UCSD-AML1 (cell line): ENCODE measurements at regions not wholly inside any gene's neighbourhood (a gene's known extent, or its start where the extent isn't known, plus 50 kb on each side); places are given as distances from the start of the nearest gene placed in this dataset.
"Not testable (repeated sequence)": the region's sequence is repeated elsewhere in the genome, so short reads cannot be mapped to it uniquely, and the experiment has no call there.

Experiments
- DNase-seq: peaks from one replicate; lab custom pipeline; 2025; ENCODE audit not compliant: unreplicated experiment; lab: John Stamatoyannopoulos, UW

DNA sequence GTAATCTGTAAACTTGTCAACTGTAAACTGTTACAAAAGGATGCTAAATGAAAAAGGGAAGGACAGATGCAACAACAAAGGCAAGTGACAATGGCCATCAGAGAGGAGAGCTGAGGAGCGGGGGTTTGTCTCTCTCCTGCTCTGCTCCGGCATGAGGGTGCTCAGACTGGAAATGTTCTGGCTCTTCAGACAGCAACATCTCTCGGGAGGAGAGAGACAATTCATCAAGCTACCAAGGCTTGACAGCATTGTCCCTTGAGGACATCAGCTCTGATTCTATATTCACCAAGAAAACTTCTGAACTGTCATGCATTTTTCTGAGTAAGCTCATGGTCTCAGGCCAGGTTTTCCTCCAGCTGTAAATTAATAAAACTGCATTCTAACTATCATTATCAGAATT, 408.2 kb downstream of the IGSF11 start:
- no peak for DNase-seq

DNA sequence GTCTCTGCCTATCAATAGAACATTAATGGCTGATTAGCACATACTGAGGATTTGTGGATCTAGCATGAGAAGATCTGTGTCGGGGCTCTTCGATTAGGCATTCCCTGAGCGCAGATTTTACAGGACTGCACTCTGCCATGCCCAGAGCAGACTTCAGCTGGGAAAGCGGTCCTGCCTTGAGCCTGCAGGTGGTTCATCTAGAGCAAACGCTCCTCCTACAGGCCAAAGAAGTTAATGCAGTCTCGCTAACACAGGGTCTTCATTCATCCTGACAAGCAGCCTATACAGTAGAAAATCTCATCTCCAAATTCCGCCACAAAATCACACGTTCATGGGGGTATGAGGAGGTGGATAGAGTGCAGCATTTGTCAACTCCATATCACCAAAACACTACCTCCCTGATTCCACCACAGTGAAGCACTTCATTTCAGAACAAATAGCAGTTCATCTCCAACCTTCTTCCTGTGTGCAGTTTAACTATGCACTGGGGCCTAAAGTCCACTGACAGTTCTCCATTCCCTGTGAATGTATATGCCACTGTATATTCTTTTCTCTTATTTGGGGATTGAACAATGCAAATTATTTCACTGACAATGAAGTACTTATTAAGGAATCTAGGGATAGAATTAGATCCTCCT, 405.8 kb downstream of the IGSF11 start:
- DNase-seq: peak; percentile 38

DNA sequence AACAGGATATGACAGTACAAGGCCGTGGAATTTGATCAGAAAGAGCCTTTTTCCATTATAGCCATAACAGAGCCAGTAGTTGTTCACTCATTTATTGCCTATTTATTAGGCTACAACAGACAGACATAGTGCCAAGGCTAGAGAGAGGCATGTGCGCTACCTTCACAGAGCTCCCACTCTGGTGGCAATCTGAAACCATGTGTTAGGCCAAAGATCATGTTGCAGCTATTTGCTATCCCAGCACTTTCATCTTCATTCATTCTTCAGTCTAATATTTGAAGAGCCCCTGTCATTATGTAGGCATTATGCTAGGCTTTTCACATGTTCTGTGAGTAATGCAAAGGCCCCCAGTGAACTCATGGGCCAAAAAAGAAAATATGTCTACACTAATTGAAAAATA, 404.8 kb downstream of the IGSF11 start:
- DNase-seq: no peak

DNA sequence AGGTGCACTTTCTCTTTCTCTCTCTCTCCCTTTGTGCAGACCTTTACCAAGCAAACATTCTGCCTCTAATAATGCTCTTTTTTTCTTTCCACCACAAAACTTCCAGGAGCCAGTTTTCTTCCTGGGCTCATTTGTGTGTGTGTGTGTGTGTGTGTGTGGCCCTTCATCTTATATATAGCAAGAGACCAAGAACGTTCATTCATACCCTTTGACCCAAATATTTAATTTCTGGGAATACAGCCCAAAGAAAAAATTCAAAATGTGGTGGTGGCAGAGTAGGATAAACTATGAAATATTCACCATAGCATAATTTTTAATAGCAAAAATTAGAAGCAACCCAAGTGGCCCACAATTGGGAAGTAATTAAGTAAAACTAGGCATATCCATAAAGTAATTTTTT, 398.9 kb downstream of the IGSF11 start:
- no peak for DNase-seq

DNA sequence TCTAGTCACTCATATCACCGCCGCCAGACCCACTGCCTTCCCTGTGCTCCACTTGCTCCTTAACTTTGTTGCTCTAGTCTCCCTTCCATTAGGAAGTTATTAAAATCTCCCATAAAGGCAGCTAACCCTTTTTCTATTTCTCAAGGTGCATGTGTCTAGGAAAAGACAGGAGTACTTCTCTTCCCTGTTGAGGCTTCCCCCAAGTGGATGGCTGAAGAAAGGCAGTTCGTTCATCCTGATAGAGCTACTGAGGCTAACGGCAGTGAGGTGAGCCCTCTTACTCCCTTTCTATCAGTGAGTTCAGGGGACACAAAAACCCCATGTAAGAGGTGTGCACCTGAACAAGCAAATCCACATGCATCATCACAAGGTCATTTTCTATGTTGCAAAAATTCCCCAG, 397.8 kb downstream of the IGSF11 start:
- peak; percentile 10 for DNase-seq

DNA sequence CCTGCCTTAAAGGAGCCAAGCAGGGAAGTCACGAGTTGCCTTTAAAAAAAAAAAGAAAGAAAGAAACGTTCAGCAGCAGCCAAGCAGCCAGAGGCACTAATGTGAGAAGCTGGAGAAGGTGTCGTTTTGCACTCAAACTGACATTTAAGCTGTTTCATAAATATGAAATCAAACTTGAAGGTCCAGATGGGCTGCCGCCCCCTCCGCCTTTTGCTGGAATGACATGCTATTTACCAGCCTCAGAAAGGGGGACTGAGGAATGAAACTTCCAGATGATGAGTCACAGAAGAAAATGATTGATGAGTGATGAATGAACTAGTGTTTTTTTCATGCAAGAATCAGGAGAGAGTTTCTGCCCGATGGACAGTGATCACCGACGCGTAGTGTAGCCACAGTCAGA, 396.8 kb downstream of the IGSF11 start:
- DNase-seq: no peak

DNA sequence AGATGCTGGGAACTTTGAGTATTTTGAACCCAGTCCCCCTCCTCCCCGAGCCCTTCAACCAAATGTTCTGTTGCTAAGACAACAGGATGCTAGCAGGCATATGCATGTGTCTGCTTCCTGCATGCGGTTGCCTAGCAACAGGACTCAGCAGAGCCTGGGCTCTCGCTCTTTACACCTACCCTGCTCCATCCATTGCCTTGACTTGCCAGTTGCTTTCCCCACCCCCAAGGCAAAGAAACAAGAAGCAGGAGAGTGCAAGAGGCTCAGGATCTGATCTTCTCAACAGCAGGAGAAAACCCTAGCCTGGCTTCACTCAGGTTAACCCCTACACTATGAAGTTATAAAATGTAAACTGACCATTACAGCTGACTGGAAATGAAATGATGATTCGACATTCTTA, 393.0 kb downstream of the IGSF11 start:
- no peak for DNase-seq

DNA sequence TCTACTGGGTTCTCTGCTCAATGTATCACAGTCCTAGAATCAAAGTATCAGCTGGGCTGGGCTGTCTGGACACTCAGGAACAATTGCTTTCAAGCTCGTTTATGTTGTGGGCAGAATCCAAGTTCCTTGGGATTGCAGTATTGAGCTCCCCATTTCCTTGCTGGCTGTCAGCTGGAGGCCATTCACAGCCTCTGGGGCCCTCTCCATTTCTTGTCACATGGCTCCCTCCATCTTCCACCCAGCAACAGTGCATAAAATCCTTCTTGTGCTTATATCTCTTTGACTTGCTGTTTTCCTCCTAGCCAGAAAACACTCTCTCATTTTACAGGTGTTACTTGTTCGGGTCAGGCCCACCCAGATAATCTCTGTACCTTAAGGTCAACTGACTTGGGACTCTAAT, 363.5 kb downstream of the IGSF11 start:
- DNase-seq: no peak

DNA sequence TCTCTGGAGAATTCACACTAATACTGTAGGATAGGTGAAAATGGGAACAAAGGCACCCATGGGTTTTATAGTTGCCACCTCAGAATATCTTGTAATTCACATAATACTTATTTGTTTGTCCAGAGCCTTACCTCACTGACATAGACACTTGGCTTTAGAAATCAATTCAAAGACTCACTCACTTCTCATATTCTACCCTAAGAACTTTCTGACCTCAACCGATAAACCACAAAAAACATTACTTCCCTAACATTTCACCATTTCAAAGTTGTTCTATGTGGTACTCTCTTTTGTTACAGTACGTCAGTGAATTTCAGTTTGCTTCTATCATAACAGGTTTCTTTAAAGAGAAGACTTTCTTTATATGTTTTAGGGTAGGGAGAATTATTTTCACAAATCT, 359.3 kb downstream of the IGSF11 start:
- no peak for DNase-seq

DNA sequence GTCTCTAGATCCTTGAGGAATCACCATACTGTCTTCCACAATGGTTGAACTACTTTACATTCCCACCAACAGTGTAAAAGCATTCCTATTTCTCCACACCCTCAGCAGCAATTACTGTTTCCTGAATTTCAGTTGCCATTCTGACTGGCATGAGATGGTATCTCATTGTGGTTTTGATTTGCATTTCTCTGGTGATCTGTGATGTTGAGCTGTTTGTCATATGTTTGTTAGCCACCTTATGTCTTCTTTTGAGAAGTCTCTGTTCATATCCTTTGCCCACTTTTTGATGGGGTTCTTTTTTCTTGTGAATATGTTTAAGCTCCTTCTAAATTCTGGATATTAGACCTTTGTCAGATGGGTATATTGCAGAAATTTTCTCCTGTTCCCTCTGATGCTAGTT, 356.0 kb downstream of the IGSF11 start:
- DNase-seq: not testable (repeated sequence)

DNA sequence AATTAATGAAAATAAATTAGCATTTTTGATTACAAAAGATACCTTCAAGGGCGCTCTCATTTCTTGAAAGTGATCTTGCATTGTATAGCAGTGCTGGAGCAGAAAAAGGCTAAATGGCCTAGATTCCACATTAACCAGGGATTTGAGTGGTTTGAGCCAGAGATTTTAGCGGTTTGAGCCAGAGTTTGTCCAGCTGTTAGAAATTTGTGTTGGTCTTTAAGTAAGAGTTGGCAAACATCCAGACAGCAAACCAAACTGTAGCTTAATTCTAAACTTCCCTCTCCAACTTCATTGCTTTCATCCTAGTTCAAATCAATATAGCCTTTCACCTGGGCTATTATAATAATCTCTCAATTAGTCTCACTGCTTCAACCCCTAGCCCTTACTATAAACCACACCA, 351.7 kb downstream of the IGSF11 start:
- no peak for DNase-seq

DNA sequence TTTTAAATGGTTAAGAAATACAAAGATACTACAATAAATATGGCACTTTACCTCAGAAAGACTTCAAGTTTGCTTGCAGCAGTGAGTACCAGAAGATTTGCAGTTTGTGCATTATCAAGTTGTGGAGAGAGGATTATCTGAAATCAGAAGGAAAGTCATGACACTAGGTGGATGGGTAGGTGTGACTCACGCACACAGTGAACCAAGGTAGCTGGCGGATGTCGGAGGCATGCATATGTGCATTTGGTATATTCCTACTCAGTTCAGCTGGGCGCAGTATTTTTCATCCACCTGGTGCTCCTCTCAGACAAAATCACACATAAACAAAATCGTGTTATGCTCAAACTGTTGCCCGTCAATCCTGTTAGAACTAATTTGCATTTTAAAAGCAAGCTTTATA, 351.0 kb downstream of the IGSF11 start:
- no peak for DNase-seq

DNA sequence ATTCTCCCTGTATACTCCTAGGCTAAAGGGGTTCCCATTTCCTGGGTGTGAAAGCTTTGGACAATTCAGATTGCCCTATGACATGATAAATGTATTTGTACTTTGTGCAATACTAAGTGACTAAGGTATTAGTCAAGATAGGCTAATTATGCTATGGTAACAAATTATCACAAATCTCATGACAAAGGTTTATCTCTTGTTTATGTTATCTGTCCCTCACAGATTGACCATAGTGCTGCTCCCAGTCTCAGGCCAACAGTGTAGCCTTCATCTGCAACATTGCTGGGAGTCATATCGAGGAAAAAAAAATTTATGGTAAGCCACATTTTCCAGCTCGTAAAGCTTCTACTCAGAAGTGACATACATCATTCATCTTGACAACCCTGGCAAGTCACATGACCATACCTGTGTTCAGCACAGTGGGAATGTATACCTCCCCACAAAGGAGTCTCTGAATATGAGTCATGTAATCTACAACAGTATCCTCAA, 346.2 kb downstream of the IGSF11 start:
- DNase-seq: no peak

DNA sequence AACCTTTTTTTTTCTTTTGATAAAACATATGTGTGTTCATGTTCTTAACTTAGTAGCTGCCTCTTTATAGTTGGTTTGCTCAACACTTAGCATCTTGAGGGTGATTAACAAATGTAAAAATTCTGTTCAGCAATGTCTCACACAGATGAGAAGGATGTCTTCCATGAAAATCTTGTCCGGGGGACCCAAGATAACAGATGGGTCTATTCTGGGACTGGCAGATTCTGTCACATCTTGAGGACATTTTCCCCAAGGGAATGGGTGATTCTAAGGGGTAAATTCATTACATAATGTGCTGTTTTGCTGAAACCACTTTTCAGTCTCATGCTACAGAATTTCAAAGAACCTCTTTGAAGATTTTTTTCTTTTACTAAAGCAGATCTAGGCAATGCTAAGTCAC, 342.2 kb downstream of the IGSF11 start:
- no peak for DNase-seq

DNA sequence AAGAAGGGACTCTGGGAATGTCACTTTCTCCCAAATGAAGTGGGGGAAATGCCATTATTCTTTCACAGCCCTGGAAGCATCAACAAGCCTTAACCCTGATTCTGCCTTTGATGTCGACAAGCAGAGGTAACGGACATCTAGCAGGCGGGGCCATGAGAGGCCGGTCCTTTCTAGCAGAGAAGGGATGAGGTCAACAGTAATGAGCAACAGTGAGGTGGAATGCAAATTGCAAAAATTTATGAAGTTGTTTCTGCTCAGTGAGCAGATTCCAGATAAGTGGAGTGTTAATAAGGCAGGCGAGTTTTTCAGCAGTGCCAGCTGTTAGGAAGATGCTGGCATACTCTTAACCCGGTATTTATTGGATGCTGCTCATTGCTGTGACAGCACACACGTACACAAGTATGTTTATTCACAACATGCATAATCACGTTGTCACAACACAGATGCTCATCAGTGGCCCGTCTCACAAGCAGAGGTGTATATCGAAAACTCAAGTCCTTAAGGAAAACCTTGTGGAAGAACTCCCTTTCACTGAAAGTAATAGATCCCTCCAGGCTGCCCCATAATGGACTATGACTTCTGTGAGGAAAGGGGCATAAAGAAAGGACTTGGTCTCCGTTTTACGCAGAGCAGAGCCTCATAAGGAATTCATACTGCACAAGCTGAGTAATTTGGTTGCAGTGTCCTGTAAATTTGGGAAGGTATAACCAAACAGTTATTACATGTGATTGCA, 329.0 kb downstream of the IGSF11 start:
- no peak for DNase-seq

DNA sequence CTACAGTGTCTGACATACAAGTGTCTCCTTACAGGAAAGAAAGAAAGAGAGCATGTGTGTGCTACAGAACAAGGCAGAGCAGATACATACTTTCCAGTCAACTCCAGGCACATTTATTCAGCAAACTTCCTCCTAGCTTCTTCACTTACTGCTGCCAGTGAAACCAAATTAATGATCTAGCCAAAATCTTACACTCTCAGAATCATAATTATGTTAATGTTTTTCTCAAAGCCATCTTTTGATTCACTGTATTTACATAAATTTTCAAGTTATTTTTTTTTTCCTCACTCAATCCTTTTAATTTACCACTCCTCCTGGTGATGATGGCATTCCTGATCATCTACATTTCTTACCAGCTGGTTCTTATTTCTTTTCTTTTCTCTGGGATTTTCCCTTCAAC, 326.7 kb downstream of the IGSF11 start:
- no peak for DNase-seq

DNA sequence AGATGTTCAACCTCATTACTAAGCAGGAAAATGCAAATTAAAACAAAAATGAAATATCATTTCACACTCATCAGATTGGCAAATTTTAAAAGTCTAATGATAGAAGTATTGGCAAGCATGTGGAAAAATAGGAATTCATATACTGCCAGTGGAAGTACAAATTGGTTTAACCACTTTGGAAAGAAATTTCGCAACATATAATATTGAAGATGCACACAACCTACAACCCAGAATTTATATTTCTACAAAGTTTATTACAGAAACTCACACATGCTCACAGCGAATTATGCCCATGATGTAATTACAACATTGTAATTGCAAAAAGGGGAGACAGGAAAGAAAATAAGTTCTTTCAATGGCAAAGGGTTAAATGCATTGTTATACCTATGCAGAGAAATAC, 324.1 kb downstream of the IGSF11 start:
- DNase-seq: no peak

DNA sequence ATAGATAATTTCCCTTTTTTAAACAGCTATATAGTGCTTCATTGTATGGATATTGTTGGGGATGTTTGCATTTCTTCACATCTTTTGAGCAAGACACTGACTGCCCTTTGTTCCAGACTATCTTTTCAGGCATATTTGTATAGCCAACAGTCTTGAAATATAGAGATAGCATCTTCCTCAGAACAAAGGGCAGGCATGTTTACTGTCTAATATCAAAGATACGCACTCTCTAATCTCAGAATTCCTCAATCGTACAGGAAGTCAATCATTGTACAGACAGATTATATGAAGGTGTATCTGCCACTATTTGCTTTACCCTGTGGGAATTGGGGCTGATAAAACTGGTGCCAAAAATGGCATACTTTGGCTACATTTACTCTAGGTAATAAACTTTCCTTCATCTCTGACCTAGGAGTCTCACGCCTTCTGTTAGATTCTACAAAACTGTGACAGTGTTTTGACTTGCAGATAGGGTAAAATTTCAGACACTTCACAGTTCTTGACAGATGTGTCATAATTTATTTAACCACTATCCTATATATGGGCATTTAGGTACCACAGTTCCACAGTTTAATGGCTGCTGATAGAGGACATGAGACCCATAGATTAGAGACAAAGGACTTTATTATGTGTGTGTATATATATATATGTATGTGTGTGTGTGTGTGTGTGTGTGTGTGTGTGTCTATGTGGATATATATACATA, 321.0 kb downstream of the IGSF11 start:
- DNase-seq: no peak

DNA sequence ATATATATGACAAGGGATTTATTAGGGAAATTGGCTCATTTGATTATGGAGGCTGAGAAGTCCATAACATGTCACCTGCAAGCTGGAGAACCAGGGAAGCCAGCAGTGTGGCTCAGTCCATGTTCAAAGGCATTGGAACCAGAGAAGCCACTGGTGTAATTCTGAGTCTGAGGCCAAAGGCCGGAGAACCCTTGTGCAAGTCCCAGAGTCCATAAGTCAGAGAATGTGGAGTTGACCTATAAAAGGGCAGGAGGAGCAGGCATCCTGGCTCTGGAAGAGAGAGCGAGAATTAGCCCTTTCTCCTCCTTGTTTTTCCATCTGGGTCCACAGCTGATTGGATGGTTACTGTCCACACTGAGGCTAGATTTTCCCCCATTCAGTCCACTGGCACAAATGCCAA, 319.8 kb downstream of the IGSF11 start:
- DNase-seq: no peak

DNA sequence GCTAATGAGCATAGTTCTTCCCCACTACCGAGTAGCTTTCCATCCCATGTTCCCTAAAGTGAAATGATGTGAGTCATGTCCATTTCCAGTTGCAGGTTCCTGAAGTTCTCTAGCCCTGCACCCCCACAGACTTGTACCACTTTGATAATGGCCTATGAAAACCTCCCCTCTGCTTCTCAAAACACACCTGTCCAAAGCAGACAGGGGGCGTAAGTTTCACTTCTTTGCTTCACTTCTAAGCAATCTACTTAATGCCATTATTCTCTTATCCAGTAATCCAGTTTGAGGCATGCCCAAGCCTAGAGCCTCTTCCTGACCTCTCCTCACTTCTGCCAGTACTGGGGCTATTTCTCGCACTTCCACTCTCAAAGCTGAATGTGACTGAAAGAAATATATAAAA, 305.1 kb downstream of the IGSF11 start:
- DNase-seq: no peak

DNA sequence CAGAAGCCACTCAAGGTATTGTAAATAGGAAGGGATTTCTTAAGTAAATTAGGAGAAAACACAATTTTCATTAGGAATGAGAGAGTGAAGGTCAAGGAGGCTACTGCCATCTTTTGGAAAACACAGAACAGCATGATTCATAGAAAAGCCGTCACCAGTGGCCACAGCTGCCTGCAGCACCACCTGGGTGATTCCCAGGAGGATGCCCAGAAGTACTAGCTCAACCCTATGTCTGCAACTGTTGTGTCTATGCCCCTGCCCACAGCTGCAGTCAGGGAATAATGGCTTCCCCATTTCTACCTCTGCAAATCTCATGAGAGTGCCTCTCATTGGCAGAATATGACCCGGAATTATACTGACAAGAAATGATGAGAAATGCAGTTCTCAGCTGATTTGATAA, 300.0 kb downstream of the IGSF11 start:
- DNase-seq: no peak

DNA sequence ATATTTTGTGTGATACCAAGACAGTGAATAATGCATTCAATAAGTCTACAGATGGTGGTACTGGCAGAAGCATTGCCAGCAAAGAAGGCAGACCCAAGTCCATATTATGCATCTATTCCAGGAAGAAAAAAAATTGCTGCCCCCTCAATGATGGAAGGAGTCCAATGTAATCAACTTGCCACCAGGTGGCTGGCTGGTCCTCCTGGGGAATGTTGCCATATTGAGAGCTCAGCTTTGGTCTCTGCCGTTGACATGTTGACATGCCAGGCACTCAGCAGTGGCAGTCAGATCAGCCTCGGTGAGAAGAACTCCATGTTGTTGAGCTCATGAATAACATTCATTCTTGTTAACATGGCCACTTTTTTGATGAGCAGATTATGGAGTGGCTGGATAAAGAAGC, 298.5 kb downstream of the IGSF11 start:
- DNase-seq: no peak
